B cell (primary cell): ENCODE measurements at regions not wholly inside any gene's neighbourhood (a gene's known extent, or its start where the extent isn't known, plus 50 kb on each side); places are given as distances from the start of the nearest gene placed in this dataset.

Source experiments
- ATAC-seq: fragments of 200-7000 bp; cut with Tn5 transposase; one replicate; pipeline ENCODE4 v1.10.0; 2021; ENCODE audit warnings: low read depth, mild to moderate bottlenecking, moderate number of reproducible peaks, moderate library complexity
- CTCF ChIA-PET: fragments of 350-600 bp; sonication (Branson Sonifier 250); formaldehyde crosslinking; loops from one replicate; lab custom pipeline; 2021; ENCODE audit warnings: antibody characterized with exemption, inconsistent platforms; lab: Charles Lee
- POLR2A ChIA-PET: fragments of 350-600 bp; sonication (Branson Sonifier 250); formaldehyde crosslinking; loops from one replicate; lab custom pipeline; 2021; ENCODE audit warnings: antibody characterized with exemption; lab: Charles Lee
- DNase-seq: peaks from one replicate; pipeline ENCODE4 v3.0.0; 2013
- H2AFZ ChIP-seq: 2 replicates; pipeline ENCODE4 v1.6.1; 2012; ENCODE audit warnings: mild to moderate bottlenecking, low read depth, low read length; ENCODE audit not compliant: insufficient read depth, poor library complexity, severe bottlenecking
- H3K27ac ChIP-seq, 2 donors: 1 replicate in 1 of 2; 2 replicates in 1 of 2; pipeline ENCODE4 v1.5.1; 2012 to 2013; ENCODE audit warnings: low read length in 2 of 2, mild to moderate bottlenecking in 2 of 2, moderate library complexity in 1 of 2
- H3K27me3 ChIP-seq, 4 experiments: fragments of 200-600 bp in 1 of 4; sonication (generic) in 1 of 4; replicated peaks in 1 of 4; 1 replicate in 2 of 4; 2 replicates in 2 of 4; pipeline versions ENCODE4 v1.6.1 to v1.7.0; 2013 to 2016; ENCODE audit warnings: low read length in 3 of 4, mild to moderate bottlenecking in 2 of 4, mixed read lengths in 1 of 4, moderate library complexity in 1 of 4; ENCODE audit not compliant: insufficient read depth in 4 of 4, control insufficient read depth in 3 of 4; ENCODE audit errors: control extremely low read depth in 1 of 4
- H3K36me3 ChIP-seq, 2 experiments: replicated peaks in 1 of 2; 1 replicate in 1 of 2; 2 replicates in 1 of 2; pipeline versions ENCODE4 v1.6.1 to v1.7.1; 2013; ENCODE audit warnings: low read length in 1 of 2; ENCODE audit not compliant: insufficient read depth in 2 of 2, control insufficient read depth in 1 of 2; ENCODE audit errors: control extremely low read depth in 1 of 2, extremely low read depth in 1 of 2
- H3K4me1 ChIP-seq, 2 donors: fragments of 200-600 bp in 1 of 2; sonication (generic) in 1 of 2; 1 replicate in 1 of 2; 2 replicates in 1 of 2; pipeline versions ENCODE4 v1.5.1 to v1.6.1; 2013 to 2017; ENCODE audit warnings: low read length in 2 of 2; ENCODE audit not compliant: control insufficient read depth in 2 of 2, insufficient read depth in 2 of 2
- H3K4me2 ChIP-seq: replicated peaks from 2 replicates; pipeline ENCODE3; 2012; ENCODE audit warnings: mild to moderate bottlenecking, low read depth, low read length; ENCODE audit not compliant: poor library complexity, severe bottlenecking
- H3K4me3 ChIP-seq, 5 experiments: fragments of 200-600 bp in 1 of 5; sonication (generic) in 1 of 5; 1 replicate in 3 of 5; 2 replicates in 2 of 5; pipeline versions ENCODE4 v1.5.1 to v1.7.0; 2011 to 2016; ENCODE audit warnings: low read length in 4 of 5, mild to moderate bottlenecking in 4 of 5, low read depth in 2 of 5, control low read depth in 1 of 5, moderate library complexity in 1 of 5; ENCODE audit not compliant: insufficient read depth in 1 of 5; ENCODE audit errors: control extremely low read depth in 1 of 5, extremely low read depth in 1 of 5
- H3K79me2 ChIP-seq: fragments of 200-600 bp; sonication (generic); one replicate; pipeline ENCODE4 v1.6.0; 2016; ENCODE audit warnings: low read length; ENCODE audit not compliant: control insufficient read depth, insufficient read depth
- H3K9ac ChIP-seq: fragments of 200-600 bp; sonication (generic); 2 replicates; pipeline ENCODE4 v1.6.1; 2017; ENCODE audit warnings: mild to moderate bottlenecking, low read length, moderate library complexity
- H3K9me3 ChIP-seq, 3 donors: one replicate each; pipeline versions ENCODE4 v1.6.1 to v1.7.1; 2013; ENCODE audit warnings: low read length in 2 of 3; ENCODE audit not compliant: control insufficient read depth in 2 of 3, insufficient read depth in 1 of 3; ENCODE audit errors: control extremely low read depth in 1 of 3
- H4K20me1 ChIP-seq: 2 replicates; pipeline ENCODE4 v1.6.0; 2012; ENCODE audit warnings: mild to moderate bottlenecking, low read length; ENCODE audit not compliant: insufficient read depth, control insufficient read depth, poor library complexity, severe bottlenecking
- H3K27ac Mint-ChIP-seq: one replicate; pipeline ENCODE4 v1.8.0; 2021; ENCODE audit warnings: mixed read lengths
- H3K27me3 Mint-ChIP-seq: one replicate; pipeline ENCODE4 v1.8.0; 2021; ENCODE audit warnings: mixed read lengths
- H3K4me1 Mint-ChIP-seq: one replicate; pipeline ENCODE4 v1.8.0; 2021; ENCODE audit warnings: mixed read lengths
- H3K4me3 Mint-ChIP-seq: one replicate; pipeline ENCODE4 v1.8.0; 2021; ENCODE audit warnings: mixed read lengths
- H3K9me3 Mint-ChIP-seq: one replicate; pipeline ENCODE4 v1.8.0; 2022; ENCODE audit warnings: mixed read lengths; ENCODE audit not compliant: insufficient read depth
- EZH2 ChIP-seq: IDR thresholded peaks from 2 replicates; pipeline ENCODE4 v1.6.1; 2012; ENCODE audit warnings: borderline replicate concordance, low read depth, mild to moderate bottlenecking, moderate library complexity, low read length; ENCODE audit not compliant: insufficient read depth, poor library complexity, severe bottlenecking
- WGBS: methylation state at CpG from one replicate; pipeline ENCODE4 v1.1.5; 2013; ENCODE audit warnings: missing lambda C conversion rate; ENCODE audit not compliant: insufficient coverage; 5-methylcytosine and 5-hydroxymethylcytosine counted together
- intact Hi-C: fragments of 100-400 bp; cut with micrococcal nuclease; formaldehyde crosslinking; loops from one replicate; pipeline ENCODE4 v1.10.0; 2022
- TF ChIP-seq, protein P1 (sequence below): fragments of 200-600 bp; IDR thresholded peaks from one replicate; pipeline ENCODE4 v1.8.0; 2022; ENCODE audit warnings: antibody characterized with exemption, mild to moderate bottlenecking

DNA sequence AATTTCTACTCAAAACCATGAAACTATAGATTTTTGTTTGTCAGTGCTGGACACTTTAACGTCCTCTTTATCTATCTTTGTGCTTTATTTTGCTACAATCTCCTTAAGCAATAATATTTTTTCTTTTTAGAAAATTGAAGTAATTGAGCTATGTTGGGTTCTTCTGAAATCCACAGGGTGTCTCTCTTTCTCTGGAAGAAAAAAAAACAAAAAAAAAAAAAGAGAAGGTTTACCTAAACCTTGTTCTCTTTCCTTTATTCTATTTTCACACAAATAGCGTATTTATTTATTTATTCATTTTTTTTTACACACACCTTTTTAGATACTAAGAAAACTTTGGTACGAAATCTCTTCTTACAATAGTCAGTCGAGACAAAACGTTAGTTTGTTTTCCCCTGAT, 601.0 kb downstream of the EDEM1 start:
- no peak overlapping the region for H3K27ac ChIP-seq
- no peaks in the 10 kb centered on the region for H3K27me3 Mint-ChIP-seq
- intact Hi-C loops = no loop called here
- H3K4me2 ChIP-seq = no peak overlapping the region
- H3K79me2 ChIP-seq = no peaks in the 10 kb centered on the region
- H4K20me1 ChIP-seq = no peaks in the 10 kb centered on the region
- H3K4me3 Mint-ChIP-seq = no peak overlapping the region
- no peak overlapping the region for H2AFZ ChIP-seq
- no CpG with 5 or more reads among the region's 5 CpGs for WGBS
- no peak overlapping the region for H3K9ac ChIP-seq
- ChIA-PET POLR2A (no interaction called here), CTCF (no interaction called here)
- no peak for TF ChIP-seq EZH2
- TF ChIP-seq, protein P1, sequence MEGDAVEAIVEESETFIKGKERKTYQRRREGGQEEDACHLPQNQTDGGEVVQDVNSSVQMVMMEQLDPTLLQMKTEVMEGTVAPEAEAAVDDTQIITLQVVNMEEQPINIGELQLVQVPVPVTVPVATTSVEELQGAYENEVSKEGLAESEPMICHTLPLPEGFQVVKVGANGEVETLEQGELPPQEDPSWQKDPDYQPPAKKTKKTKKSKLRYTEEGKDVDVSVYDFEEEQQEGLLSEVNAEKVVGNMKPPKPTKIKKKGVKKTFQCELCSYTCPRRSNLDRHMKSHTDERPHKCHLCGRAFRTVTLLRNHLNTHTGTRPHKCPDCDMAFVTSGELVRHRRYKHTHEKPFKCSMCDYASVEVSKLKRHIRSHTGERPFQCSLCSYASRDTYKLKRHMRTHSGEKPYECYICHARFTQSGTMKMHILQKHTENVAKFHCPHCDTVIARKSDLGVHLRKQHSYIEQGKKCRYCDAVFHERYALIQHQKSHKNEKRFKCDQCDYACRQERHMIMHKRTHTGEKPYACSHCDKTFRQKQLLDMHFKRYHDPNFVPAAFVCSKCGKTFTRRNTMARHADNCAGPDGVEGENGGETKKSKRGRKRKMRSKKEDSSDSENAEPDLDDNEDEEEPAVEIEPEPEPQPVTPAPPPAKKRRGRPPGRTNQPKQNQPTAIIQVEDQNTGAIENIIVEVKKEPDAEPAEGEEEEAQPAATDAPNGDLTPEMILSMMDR = no peak
- no peaks in the 10 kb centered on the region for H3K36me3 ChIP-seq
- no peaks in the 10 kb centered on the region for H3K9me3 Mint-ChIP-seq
- H3K9me3 ChIP-seq = no peaks in the 10 kb centered on the region
- no peak overlapping the region for H3K27ac Mint-ChIP-seq
- H3K27me3 ChIP-seq = no peaks in the 10 kb centered on the region
- ATAC-seq (no peak), DNase-seq (no peak)
- no peaks in the 10 kb centered on the region for H3K4me1 Mint-ChIP-seq
- no peaks in the 10 kb centered on the region for H3K4me1 ChIP-seq
- no peak overlapping the region for H3K4me3 ChIP-seq

- Histone ChIP-seq H3K4me1 (no peaks in the 10 kb centered on the region), H3K9ac (no peak overlapping the region), H4K20me1 (no peaks in the 10 kb centered on the region), H3K9me3 (no peaks in the 10 kb centered on the region), H3K4me2 (no peak overlapping the region), H3K4me3 (no peak overlapping the region), H3K36me3 (no peaks in the 10 kb centered on the region), H3K27ac (no peak overlapping the region), H3K79me2 (no peaks in the 10 kb centered on the region), H2AFZ (no peak overlapping the region), H3K27me3 (no peaks in the 10 kb centered on the region)
- intact Hi-C loops = no loop called here
- no peaks in the 10 kb centered on the region for H3K27me3 Mint-ChIP-seq
- CTCF ChIA-PET = no interaction called here
- no CpG with 5 or more reads among the region's 1 CpG for WGBS
- no peaks in the 10 kb centered on the region for H3K4me1 Mint-ChIP-seq
- POLR2A ChIA-PET = no interaction called here
- ATAC-seq (no peak), DNase-seq (no peak)
- H3K27ac Mint-ChIP-seq = no peak overlapping the region
- H3K9me3 Mint-ChIP-seq = no peaks in the 10 kb centered on the region
- no peak for TF ChIP-seq EZH2
- TF ChIP-seq, protein P1 = no peak
- no peak overlapping the region for H3K4me3 Mint-ChIP-seq
Observed at GRCh38 chr3:5791558-5791957, 604.1 kb downstream of the EDEM1 start.
